Hepatocyte (in vitro differentiated cells): ENCODE measurements at regions not wholly inside any gene's neighbourhood (a gene's known extent, or its start where the extent isn't known, plus 50 kb on each side); places are given as distances from the start of the nearest gene placed in this dataset.

ENCODE experiments used
- DNase-seq: peaks from one replicate; pipeline ENCODE4 v3.0.0-alpha.2; 2016; ENCODE audit warnings: low spot score
- H2AFZ ChIP-seq: fragments of 200-600 bp; sonication (generic); 2 replicates; pipeline ENCODE4 v1.6.0; 2016; ENCODE audit warnings: antibody characterized with exemption, mild to moderate bottlenecking
- H3K27ac ChIP-seq: fragments of 200-600 bp; sonication (generic); 2 replicates; pipeline ENCODE4 v1.5.1; 2016; ENCODE audit warnings: mild to moderate bottlenecking
- H3K27me3 ChIP-seq: fragments of 200-600 bp; sonication (generic); 2 replicates; pipeline ENCODE4 v1.6.1; 2016
- H3K36me3 ChIP-seq: fragments of 200-600 bp; sonication (generic); replicated peaks from 2 replicates; pipeline ENCODE4 v1.5.1; 2016; ENCODE audit warnings: low read depth; ENCODE audit not compliant: insufficient read depth
- H3K4me1 ChIP-seq: fragments of 200-600 bp; sonication (generic); 2 replicates; pipeline ENCODE4 v1.5.1; 2016; ENCODE audit warnings: mild to moderate bottlenecking, moderate library complexity; ENCODE audit not compliant: insufficient read depth
- H3K4me2 ChIP-seq: fragments of 200-600 bp; sonication (generic); 2 replicates; pipeline ENCODE4 v1.6.0; 2016
- H3K4me3 ChIP-seq: fragments of 200-600 bp; sonication (generic); 2 replicates; pipeline ENCODE4 v1.5.1; 2016; ENCODE audit warnings: mild to moderate bottlenecking
- H3K79me2 ChIP-seq: fragments of 200-600 bp; sonication (generic); 2 replicates; pipeline ENCODE4 v1.6.0; 2017; ENCODE audit warnings: mild to moderate bottlenecking
- H3K9me2 ChIP-seq: fragments of 200-600 bp; sonication (generic); replicated peaks from 2 replicates; pipeline ENCODE4 v1.6.0; 2017; ENCODE audit warnings: mild to moderate bottlenecking; ENCODE audit not compliant: insufficient read depth
- H3K9me3 ChIP-seq: fragments of 200-600 bp; sonication (generic); 2 replicates; pipeline ENCODE4 v1.5.1; 2016; ENCODE audit warnings: low read depth, mild to moderate bottlenecking
- H4K20me1 ChIP-seq: fragments of 200-600 bp; sonication (generic); 2 replicates; pipeline ENCODE4 v1.6.0; 2016; ENCODE audit warnings: mild to moderate bottlenecking; ENCODE audit not compliant: insufficient read depth, poor library complexity, severe bottlenecking
- CTCF ChIP-seq: fragments of 200-600 bp; sonication (generic); IDR thresholded peaks from 2 replicates; pipeline ENCODE4 v1.5.1; 2016; ENCODE audit warnings: antibody characterized with exemption, mild to moderate bottlenecking; ENCODE audit not compliant: poor library complexity
- EZH2 ChIP-seq: fragments of 200-600 bp; sonication (generic); IDR thresholded peaks from 2 replicates; pipeline ENCODE4 v1.6.1; 2016; ENCODE audit warnings: antibody characterized with exemption, mild to moderate bottlenecking, borderline replicate concordance
- EZH2phosphoT487 ChIP-seq: fragments of 200-600 bp; sonication (generic); IDR thresholded peaks from one replicate; pipeline ENCODE4 v1.6.1; 2018; ENCODE audit warnings: antibody characterized with exemption, mild to moderate bottlenecking, low read depth, moderate library complexity; ENCODE audit not compliant: unreplicated experiment, severe bottlenecking
- WGBS: methylation state at CpG from one replicate; pipeline ENCODE4 v1.1.6; 2016; ENCODE audit warnings: low lambda C conversion rate; ENCODE audit errors: missing lambda C conversion rate; 5-methylcytosine and 5-hydroxymethylcytosine counted together

GRCh38 chr7:109154748-109155147, 585.1 kb downstream of the DNAJB9 start:
- Histone ChIP-seq H3K4me1 (no peaks in the 10 kb centered on the region), H3K27ac (no peak overlapping the region), H2AFZ (no peak overlapping the region), H4K20me1 (no peaks in the 10 kb centered on the region), H3K4me3 (no peak overlapping the region), H3K27me3 (no peaks in the 10 kb centered on the region), H3K9me2 (no peaks in the 10 kb centered on the region), H3K36me3 (no peaks in the 10 kb centered on the region), H3K9me3 (no peaks in the 10 kb centered on the region), H3K4me2 (no peak overlapping the region), H3K79me2 (no peaks in the 10 kb centered on the region)
- 46% methylated on average over 2 of the region's 2 CpGs for WGBS
- TF ChIP-seq EZH2phosphoT487 (no peak), EZH2 (no peak), CTCF (no peak)
- DNase-seq = no peak

GRCh38 chr7:109158246-109158645, 588.6 kb downstream of the DNAJB9 start:
- Histone ChIP-seq H3K27me3 (no peaks in the 10 kb centered on the region), H3K4me3 (no peak overlapping the region), H2AFZ (no peak overlapping the region), H3K36me3 (no peaks in the 10 kb centered on the region), H4K20me1 (no peaks in the 10 kb centered on the region), H3K27ac (no peak overlapping the region), H3K9me2 (no peaks in the 10 kb centered on the region), H3K9me3 (no peaks in the 10 kb centered on the region), H3K4me2 (no peak overlapping the region), H3K79me2 (no peaks in the 10 kb centered on the region), H3K4me1 (no peaks in the 10 kb centered on the region)
- WGBS = 58% methylated on average over 3 of the region's 3 CpGs
- TF ChIP-seq CTCF = no peak
- no peak for DNase-seq

GRCh38 chr7:109176661-109177060, 607.0 kb downstream of the DNAJB9 start:
- H3K9me2 ChIP-seq = no peaks in the 10 kb centered on the region
- no peaks in the 10 kb centered on the region for H3K9me3 ChIP-seq
- no peaks in the 10 kb centered on the region for H3K79me2 ChIP-seq
- no peaks in the 10 kb centered on the region for H3K4me1 ChIP-seq
- H3K27me3 ChIP-seq = no peaks in the 10 kb centered on the region
- H3K36me3 ChIP-seq = no peaks in the 10 kb centered on the region
- H3K27ac ChIP-seq = no peak overlapping the region
- no peak overlapping the region for H3K4me3 ChIP-seq
- H3K4me2 ChIP-seq = no peak overlapping the region
- no peaks in the 10 kb centered on the region for H4K20me1 ChIP-seq
- DNase-seq = no peak
- H2AFZ ChIP-seq = no peak overlapping the region
- TF ChIP-seq CTCF (no peak), EZH2 (no peak), EZH2phosphoT487 (no peak)

- no peaks in the 10 kb centered on the region for H4K20me1 ChIP-seq
- no peaks in the 10 kb centered on the region for H3K79me2 ChIP-seq
- no peak overlapping the region for H3K27ac ChIP-seq
- H3K36me3 ChIP-seq = no peaks in the 10 kb centered on the region
- H2AFZ ChIP-seq = no peak overlapping the region
- H3K4me2 ChIP-seq = no peak overlapping the region
- H3K4me3 ChIP-seq = no peak overlapping the region
- no peaks in the 10 kb centered on the region for H3K9me2 ChIP-seq
- no peaks in the 10 kb centered on the region for H3K27me3 ChIP-seq
- WGBS = 81% methylated on average over 2 of the region's 2 CpGs
- no peaks in the 10 kb centered on the region for H3K4me1 ChIP-seq
- H3K9me3 ChIP-seq = no peaks in the 10 kb centered on the region
- no peak for TF ChIP-seq EZH2phosphoT487
- TF ChIP-seq CTCF = no peak
- no peak for TF ChIP-seq EZH2
- no peak for DNase-seq
Measured at GRCh38 chr7:109178342-109178741, 608.7 kb downstream of the DNAJB9 start.
